ENCODE measurements at regions not wholly inside any gene's neighbourhood (a gene's known extent, or its start where the extent isn't known, plus 50 kb on each side); places are given as distances from the start of the nearest gene placed in this dataset.

DNA sequence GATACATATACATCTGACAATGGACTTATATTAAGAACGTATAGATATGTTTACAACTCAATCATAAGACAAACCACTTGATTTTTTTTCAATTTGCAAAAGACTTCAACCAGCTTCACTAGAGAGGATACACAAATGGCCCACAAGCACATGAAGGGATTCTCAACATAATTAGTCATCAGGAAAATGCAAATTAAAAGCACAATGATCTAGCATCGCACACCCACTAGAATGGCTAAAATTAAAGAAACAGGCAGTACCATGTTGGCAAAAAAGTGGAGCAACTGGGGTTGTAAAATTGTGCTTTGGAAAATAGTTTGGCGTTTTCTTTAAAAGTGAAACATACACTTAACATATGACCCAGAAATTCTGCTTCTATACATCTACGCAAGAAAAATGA, 80.0 kb upstream of the TRIO start:
- Histone ChIP-seq H3K36me3 (ENCODE audit: insufficient read depth) (no peaks in the 10 kb centered on the region), H3K79me2 (replicated peaks; ENCODE audit: insufficient read depth) (no peaks in the 10 kb centered on the region), H3K4me3 (no peak overlapping the region), H3K9me2 (ENCODE audit: insufficient read depth) (no peaks in the 10 kb centered on the region), H3K27me3 (ENCODE audit: insufficient read depth) (no peaks in the 10 kb centered on the region), H2AFZ (no peak overlapping the region), H4K20me1 (replicated peaks; ENCODE audit: insufficient read depth) (no peaks in the 10 kb centered on the region), H3F3A (replicated peaks; ENCODE audit: low read depth) (no peaks in the 10 kb centered on the region), H3K27ac (ENCODE audit: low read depth) (no peak overlapping the region), H3K4me2 (no peak overlapping the region), H3K4me1 (ENCODE audit: insufficient read depth) (no peaks in the 10 kb centered on the region)
- no peaks in the 10 kb centered on the region; the same call in 2 of the 3 replicates for H3K9me3 Mint-ChIP-seq
- no peak overlapping the region for H3K27ac Mint-ChIP-seq
- H3K36me3 Mint-ChIP-seq (ENCODE audit: low read depth), result no peaks in the 10 kb centered on the region
- TF ChIP-seq JUNB (IDR thresholded peaks at IDR 0.05; ENCODE audit: unreplicated experiment) (no peak), POLR2AphosphoS5 (IDR thresholded peaks at IDR 0.05; ENCODE audit: low read depth) (no peak), REST (IDR thresholded peaks at IDR 0.05; ENCODE audit: unreplicated experiment) (no peak), CREB1 (CRISPR knock-in tag; IDR thresholded peaks at IDR 0.05; ENCODE audit: low read depth) (no peak), NANOG (IDR thresholded peaks at IDR 0.05; ENCODE audit: borderline replicate concordance) (no peak), ZNF114 (CRISPR knock-in tag; IDR thresholded peaks at IDR 0.05) (no peak), EZH2phosphoT487 (IDR thresholded peaks at IDR 0.05; ENCODE audit: unreplicated experiment) (no peak), STAT1 (IDR thresholded peaks at IDR 0.05; ENCODE audit: unreplicated experiment) (no peak), ZNF331 (CRISPR knock-in tag; IDR thresholded peaks at IDR 0.05; ENCODE audit: low read depth) (no peak), EZH2 (IDR thresholded peaks at IDR 0.05; ENCODE audit: low read depth, unreplicated experiment) (no peak)
- TF ChIP-seq, protein P1, sequence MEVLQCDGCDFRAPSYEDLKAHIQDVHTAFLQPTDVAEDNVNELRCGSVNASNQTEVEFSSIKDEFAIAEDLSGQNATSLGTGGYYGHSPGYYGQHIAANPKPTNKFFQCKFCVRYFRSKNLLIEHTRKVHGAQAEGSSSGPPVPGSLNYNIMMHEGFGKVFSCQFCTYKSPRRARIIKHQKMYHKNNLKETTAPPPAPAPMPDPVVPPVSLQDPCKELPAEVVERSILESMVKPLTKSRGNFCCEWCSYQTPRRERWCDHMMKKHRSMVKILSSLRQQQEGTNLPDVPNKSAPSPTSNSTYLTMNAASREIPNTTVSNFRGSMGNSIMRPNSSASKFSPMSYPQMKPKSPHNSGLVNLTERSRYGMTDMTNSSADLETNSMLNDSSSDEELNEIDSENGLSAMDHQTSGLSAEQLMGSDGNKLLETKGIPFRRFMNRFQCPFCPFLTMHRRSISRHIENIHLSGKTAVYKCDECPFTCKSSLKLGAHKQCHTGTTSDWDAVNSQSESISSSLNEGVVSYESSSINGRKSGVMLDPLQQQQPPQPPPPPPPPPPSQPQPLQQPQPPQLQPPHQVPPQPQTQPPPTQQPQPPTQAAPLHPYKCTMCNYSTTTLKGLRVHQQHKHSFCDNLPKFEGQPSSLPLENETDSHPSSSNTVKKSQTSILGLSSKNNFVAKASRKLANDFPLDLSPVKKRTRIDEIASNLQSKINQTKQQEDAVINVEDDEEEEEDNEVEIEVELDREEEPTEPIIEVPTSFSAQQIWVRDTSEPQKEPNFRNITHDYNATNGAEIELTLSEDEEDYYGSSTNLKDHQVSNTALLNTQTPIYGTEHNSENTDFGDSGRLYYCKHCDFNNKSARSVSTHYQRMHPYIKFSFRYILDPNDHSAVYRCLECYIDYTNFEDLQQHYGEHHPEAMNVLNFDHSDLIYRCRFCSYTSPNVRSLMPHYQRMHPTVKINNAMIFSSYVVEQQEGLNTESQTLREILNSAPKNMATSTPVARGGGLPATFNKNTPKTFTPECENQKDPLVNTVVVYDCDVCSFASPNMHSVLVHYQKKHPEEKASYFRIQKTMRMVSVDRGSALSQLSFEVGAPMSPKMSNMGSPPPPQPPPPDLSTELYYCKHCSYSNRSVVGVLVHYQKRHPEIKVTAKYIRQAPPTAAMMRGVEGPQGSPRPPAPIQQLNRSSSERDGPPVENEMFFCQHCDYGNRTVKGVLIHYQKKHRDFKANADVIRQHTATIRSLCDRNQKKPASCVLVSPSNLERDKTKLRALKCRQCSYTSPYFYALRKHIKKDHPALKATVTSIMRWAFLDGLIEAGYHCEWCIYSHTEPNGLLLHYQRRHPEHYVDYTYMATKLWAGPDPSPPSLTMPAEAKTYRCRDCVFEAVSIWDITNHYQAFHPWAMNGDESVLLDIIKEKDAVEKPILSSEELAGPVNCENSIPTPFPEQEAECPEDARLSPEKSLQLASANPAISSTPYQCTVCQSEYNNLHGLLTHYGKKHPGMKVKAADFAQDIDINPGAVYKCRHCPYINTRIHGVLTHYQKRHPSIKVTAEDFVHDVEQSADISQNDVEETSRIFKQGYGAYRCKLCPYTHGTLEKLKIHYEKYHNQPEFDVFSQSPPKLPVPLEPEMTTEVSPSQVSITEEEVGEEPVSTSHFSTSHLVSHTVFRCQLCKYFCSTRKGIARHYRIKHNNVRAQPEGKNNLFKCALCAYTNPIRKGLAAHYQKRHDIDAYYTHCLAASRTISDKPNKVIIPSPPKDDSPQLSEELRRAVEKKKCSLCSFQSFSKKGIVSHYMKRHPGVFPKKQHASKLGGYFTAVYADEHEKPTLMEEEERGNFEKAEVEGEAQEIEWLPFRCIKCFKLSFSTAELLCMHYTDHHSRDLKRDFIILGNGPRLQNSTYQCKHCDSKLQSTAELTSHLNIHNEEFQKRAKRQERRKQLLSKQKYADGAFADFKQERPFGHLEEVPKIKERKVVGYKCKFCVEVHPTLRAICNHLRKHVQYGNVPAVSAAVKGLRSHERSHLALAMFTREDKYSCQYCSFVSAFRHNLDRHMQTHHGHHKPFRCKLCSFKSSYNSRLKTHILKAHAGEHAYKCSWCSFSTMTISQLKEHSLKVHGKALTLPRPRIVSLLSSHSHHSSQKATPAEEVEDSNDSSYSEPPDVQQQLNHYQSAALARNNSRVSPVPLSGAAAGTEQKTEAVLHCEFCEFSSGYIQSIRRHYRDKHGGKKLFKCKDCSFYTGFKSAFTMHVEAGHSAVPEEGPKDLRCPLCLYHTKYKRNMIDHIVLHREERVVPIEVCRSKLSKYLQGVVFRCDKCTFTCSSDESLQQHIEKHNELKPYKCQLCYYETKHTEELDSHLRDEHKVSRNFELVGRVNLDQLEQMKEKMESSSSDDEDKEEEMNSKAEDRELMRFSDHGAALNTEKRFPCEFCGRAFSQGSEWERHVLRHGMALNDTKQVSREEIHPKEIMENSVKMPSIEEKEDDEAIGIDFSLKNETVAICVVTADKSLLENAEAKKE (CRISPR knock-in tag; IDR thresholded peaks at IDR 0.05), result no peak
- TF ChIP-seq, protein P2, sequence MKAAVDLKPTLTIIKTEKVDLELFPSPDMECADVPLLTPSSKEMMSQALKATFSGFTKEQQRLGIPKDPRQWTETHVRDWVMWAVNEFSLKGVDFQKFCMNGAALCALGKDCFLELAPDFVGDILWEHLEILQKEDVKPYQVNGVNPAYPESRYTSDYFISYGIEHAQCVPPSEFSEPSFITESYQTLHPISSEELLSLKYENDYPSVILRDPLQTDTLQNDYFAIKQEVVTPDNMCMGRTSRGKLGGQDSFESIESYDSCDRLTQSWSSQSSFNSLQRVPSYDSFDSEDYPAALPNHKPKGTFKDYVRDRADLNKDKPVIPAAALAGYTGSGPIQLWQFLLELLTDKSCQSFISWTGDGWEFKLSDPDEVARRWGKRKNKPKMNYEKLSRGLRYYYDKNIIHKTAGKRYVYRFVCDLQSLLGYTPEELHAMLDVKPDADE (IDR thresholded peaks at IDR 0.05), result no peak
- TF ChIP-seq, protein P3, sequence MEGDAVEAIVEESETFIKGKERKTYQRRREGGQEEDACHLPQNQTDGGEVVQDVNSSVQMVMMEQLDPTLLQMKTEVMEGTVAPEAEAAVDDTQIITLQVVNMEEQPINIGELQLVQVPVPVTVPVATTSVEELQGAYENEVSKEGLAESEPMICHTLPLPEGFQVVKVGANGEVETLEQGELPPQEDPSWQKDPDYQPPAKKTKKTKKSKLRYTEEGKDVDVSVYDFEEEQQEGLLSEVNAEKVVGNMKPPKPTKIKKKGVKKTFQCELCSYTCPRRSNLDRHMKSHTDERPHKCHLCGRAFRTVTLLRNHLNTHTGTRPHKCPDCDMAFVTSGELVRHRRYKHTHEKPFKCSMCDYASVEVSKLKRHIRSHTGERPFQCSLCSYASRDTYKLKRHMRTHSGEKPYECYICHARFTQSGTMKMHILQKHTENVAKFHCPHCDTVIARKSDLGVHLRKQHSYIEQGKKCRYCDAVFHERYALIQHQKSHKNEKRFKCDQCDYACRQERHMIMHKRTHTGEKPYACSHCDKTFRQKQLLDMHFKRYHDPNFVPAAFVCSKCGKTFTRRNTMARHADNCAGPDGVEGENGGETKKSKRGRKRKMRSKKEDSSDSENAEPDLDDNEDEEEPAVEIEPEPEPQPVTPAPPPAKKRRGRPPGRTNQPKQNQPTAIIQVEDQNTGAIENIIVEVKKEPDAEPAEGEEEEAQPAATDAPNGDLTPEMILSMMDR (conservative IDR thresholded peaks at IDR 0.05; ENCODE audit: low read depth in 2 of 2), result no peak
- no peaks in the 10 kb centered on the region for H3K4me1 Mint-ChIP-seq
- no peak overlapping the region for H3K4me3 Mint-ChIP-seq
- DNase-seq (ENCODE audit: low spot score) (no peak), ATAC-seq (no peak)
- H3K27me3 Mint-ChIP-seq (ENCODE audit: insufficient read depth, low read depth, poor library complexity), result peaks cover 3% of the 10 kb centered on the region
